GM19438 (cell line): ENCODE measurements at regions not wholly inside any gene's neighbourhood (a gene's known extent, or its start where the extent isn't known, plus 50 kb on each side); places are given as distances from the start of the nearest gene placed in this dataset.
"Not testable (repeated sequence)": the region's sequence is repeated elsewhere in the genome, so short reads cannot be mapped to it uniquely, and the experiment has no call there.

Experiments used
- ATAC-seq: cut with Tn5 transposase; IDR thresholded peaks from one replicate; pipeline ENCODE4 v1.9.1; 2021; ENCODE audit warnings: low read depth; ENCODE audit not compliant: unreplicated experiment

- no peak for ATAC-seq
Measured at GRCh38 chr3:87624860-87625259, 348.5 kb upstream of the POU1F1 start.

- no peak for ATAC-seq
Measured at GRCh38 chr3:87621667-87622066, 345.3 kb upstream of the POU1F1 start.

- ATAC-seq = no peak
Measured at GRCh38 chr3:87615506-87615905, 339.1 kb upstream of the POU1F1 start.

GRCh38 chr3:87614998-87615397 is 338.6 kb upstream of the POU1F1 start:
- ATAC-seq = no peak

GRCh38 chr3:87607234-87607633 is 330.9 kb upstream of the POU1F1 start:
- no peak for ATAC-seq

GRCh38 chr3:87595798-87596197 is 319.4 kb upstream of the POU1F1 start:
- no peak for ATAC-seq

GRCh38 chr3:87581240-87581639 is 304.9 kb upstream of the POU1F1 start:
- ATAC-seq = no peak

- no peak for ATAC-seq
Measured at GRCh38 chr3:87576752-87577151, 300.4 kb upstream of the POU1F1 start.

GRCh38 chr3:87575550-87575949 is 299.2 kb upstream of the POU1F1 start:
- ATAC-seq = no peak

GRCh38 chr3:87568331-87568730 is 291.9 kb upstream of the POU1F1 start:
- ATAC-seq = no peak

GRCh38 chr3:87564438-87564837 is 288.1 kb upstream of the POU1F1 start:
- no peak for ATAC-seq

GRCh38 chr3:87563712-87564111 is 287.3 kb upstream of the POU1F1 start:
- ATAC-seq = no peak

GRCh38 chr3:87558492-87558891 is 282.1 kb upstream of the POU1F1 start:
- ATAC-seq = no peak

- no peak for ATAC-seq
Measured at GRCh38 chr3:87555290-87555689, 278.9 kb upstream of the POU1F1 start.

- ATAC-seq = no peak
Measured at GRCh38 chr3:87553058-87553457, 276.7 kb upstream of the POU1F1 start.

GRCh38 chr3:87550892-87551291 is 274.5 kb upstream of the POU1F1 start:
- no peak for ATAC-seq

- ATAC-seq = no peak
Measured at GRCh38 chr3:87549208-87549607, 272.8 kb upstream of the POU1F1 start.

- no peak for ATAC-seq
Measured at GRCh38 chr3:87548271-87548670, 271.9 kb upstream of the POU1F1 start.

- no peak for ATAC-seq
Measured at GRCh38 chr3:87546216-87546615, 269.8 kb upstream of the POU1F1 start.

- ATAC-seq = not testable (repeated sequence)
Measured at GRCh38 chr3:87543408-87543807, 267.0 kb upstream of the POU1F1 start.

- ATAC-seq = no peak
Measured at GRCh38 chr3:87541723-87542122, 265.3 kb upstream of the POU1F1 start.

- ATAC-seq = not testable (repeated sequence)
Measured at GRCh38 chr3:87538722-87539121, 262.3 kb upstream of the POU1F1 start.

- no peak for ATAC-seq
Measured at GRCh38 chr3:87509401-87509800, 233.0 kb upstream of the POU1F1 start.
